ENCODE measurements at regions not wholly inside any gene's neighbourhood (a gene's known extent, or its start where the extent isn't known, plus 50 kb on each side); places are given as distances from the start of the nearest gene placed in this dataset.

- TF ChIP-seq, protein P1, sequence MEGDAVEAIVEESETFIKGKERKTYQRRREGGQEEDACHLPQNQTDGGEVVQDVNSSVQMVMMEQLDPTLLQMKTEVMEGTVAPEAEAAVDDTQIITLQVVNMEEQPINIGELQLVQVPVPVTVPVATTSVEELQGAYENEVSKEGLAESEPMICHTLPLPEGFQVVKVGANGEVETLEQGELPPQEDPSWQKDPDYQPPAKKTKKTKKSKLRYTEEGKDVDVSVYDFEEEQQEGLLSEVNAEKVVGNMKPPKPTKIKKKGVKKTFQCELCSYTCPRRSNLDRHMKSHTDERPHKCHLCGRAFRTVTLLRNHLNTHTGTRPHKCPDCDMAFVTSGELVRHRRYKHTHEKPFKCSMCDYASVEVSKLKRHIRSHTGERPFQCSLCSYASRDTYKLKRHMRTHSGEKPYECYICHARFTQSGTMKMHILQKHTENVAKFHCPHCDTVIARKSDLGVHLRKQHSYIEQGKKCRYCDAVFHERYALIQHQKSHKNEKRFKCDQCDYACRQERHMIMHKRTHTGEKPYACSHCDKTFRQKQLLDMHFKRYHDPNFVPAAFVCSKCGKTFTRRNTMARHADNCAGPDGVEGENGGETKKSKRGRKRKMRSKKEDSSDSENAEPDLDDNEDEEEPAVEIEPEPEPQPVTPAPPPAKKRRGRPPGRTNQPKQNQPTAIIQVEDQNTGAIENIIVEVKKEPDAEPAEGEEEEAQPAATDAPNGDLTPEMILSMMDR (IDR thresholded peaks at IDR 0.05), result no peak
- no peak for TF ChIP-seq POLR2A (IDR thresholded peaks at IDR 0.05)
Measured at GRCh38 chr16:26563018-26563417, 503.7 kb upstream of the C16orf82 start.
